ENCODE measurements at regions not wholly inside any gene's neighbourhood (a gene's known extent, or its start where the extent isn't known, plus 50 kb on each side); places are given as distances from the start of the nearest gene placed in this dataset.

GRCh38 chr13:47774671-47774994, 226.4 kb downstream of the SUCLA2 start:
- intact Hi-C loops (cut with DNase I) = loop anchor here (10.0 kb wide), 1 partner anchor 800 kb away; no protein-coding TSS in a partner anchor
- H3K27ac ChIP-seq = no peak overlapping the region
- H3K36me3 ChIP-seq = no peaks in the 10 kb centered on the region
- no peak for DNase-seq
- no peaks in the 10 kb centered on the region for H3K4me1 ChIP-seq
- TF ChIP-seq POLR2A (IDR thresholded peaks at IDR 0.05) = no peak
- no peak for TF ChIP-seq CTCF (IDR thresholded peaks at IDR 0.05)
- H3K27me3 ChIP-seq = peaks cover 0 to 6% (median 0%) of the 10 kb centered on the region in 4 donors
- H3K9me3 ChIP-seq = no peaks in the 10 kb centered on the region
- no peak overlapping the region for H3K4me3 ChIP-seq

GRCh38 chr13:47764817-47765216, 236.3 kb downstream of the SUCLA2 start:
- H3K36me3 ChIP-seq = no peaks in the 10 kb centered on the region
- no peaks in the 10 kb centered on the region for H3K27me3 ChIP-seq
- TF ChIP-seq POLR2A (IDR thresholded peaks at IDR 0.05) = no peak
- intact Hi-C loops (cut with DNase I) = no loop called here
- WGBS, 2 donors = 68 to 87% methylated on average over 1 of the region's 1 CpG
- no peaks in the 10 kb centered on the region for H3K9me3 ChIP-seq
- H3K27ac ChIP-seq = no peak overlapping the region
- no peaks in the 10 kb centered on the region for H3K4me1 ChIP-seq
- H3K4me3 ChIP-seq = no peak overlapping the region
- no peak for DNase-seq

GRCh38 chr13:47757466-47758080, 243.5 kb downstream of the SUCLA2 start:
- TF ChIP-seq CTCF (IDR thresholded peaks at IDR 0.05) = no peak
- no peak for TF ChIP-seq POLR2A (IDR thresholded peaks at IDR 0.05)
- intact Hi-C loops (cut with DNase I) = no loop called here
- H3K27me3 ChIP-seq = no peaks in the 10 kb centered on the region
- no peaks in the 10 kb centered on the region for H3K9me3 ChIP-seq
- no peak overlapping the region for H3K27ac ChIP-seq
- H3K4me1 ChIP-seq = no peaks in the 10 kb centered on the region
- no peak for DNase-seq
- no peaks in the 10 kb centered on the region for H3K36me3 ChIP-seq
- WGBS, 2 donors = 60 to 72% methylated on average over 4 of the region's 4 CpGs
- H3K4me3 ChIP-seq = no peak overlapping the region

- intact Hi-C loops (cut with DNase I) = no loop called here
- WGBS, 2 donors = 64 to 78% methylated on average over 6 of the region's 6 CpGs
- no peaks in the 10 kb centered on the region for H3K4me1 ChIP-seq
- H3K36me3 ChIP-seq = no peaks in the 10 kb centered on the region
- no peak overlapping the region for H3K4me3 ChIP-seq
- TF ChIP-seq CTCF (IDR thresholded peaks at IDR 0.05) (no peak), POLR2A (IDR thresholded peaks at IDR 0.05) (no peak)
- DNase-seq = no peak
- no peaks in the 10 kb centered on the region for H3K9me3 ChIP-seq
- H3K27ac ChIP-seq = no peak overlapping the region
- H3K27me3 ChIP-seq = peaks cover 0 to 3% (median 0%) of the 10 kb centered on the region in 4 donors
Measured at GRCh38 chr13:47747901-47748300, 253.2 kb downstream of the SUCLA2 start.

GRCh38 chr13:47726394-47726793, 274.7 kb downstream of the SUCLA2 start:
- intact Hi-C loops (cut with DNase I) = no loop called here
- Histone ChIP-seq H3K27me3 (no peaks in the 10 kb centered on the region), H3K27ac (no peak overlapping the region), H3K4me3 (no peak overlapping the region), H3K4me1 (no peaks in the 10 kb centered on the region), H3K36me3 (no peaks in the 10 kb centered on the region), H3K9me3 (no peaks in the 10 kb centered on the region)
- 55 to 66% methylated on average over 5 of the region's 5 CpGs for WGBS, 2 donors
- no peak for DNase-seq
- TF ChIP-seq POLR2A (IDR thresholded peaks at IDR 0.05) (no peak), CTCF (IDR thresholded peaks at IDR 0.05) (no peak)

GRCh38 chr13:47723898-47724297, 277.2 kb downstream of the SUCLA2 start:
- WGBS, 2 donors = 36 to 68% methylated on average over 4 of the region's 4 CpGs
- DNase-seq = no peak
- no peaks in the 10 kb centered on the region for H3K4me1 ChIP-seq
- H3K4me3 ChIP-seq = no peak overlapping the region
- no peaks in the 10 kb centered on the region for H3K9me3 ChIP-seq
- H3K27me3 ChIP-seq = no peaks in the 10 kb centered on the region
- H3K27ac ChIP-seq = no peak overlapping the region
- TF ChIP-seq POLR2A (IDR thresholded peaks at IDR 0.05) (no peak), CTCF (IDR thresholded peaks at IDR 0.05) (no peak)
- intact Hi-C loops (cut with DNase I) = no loop called here
- no peaks in the 10 kb centered on the region for H3K36me3 ChIP-seq
